Thyroid gland (tissue), 4 donors: ENCODE measurements at regions not wholly inside any gene's neighbourhood (a gene's known extent, or its start where the extent isn't known, plus 50 kb on each side); places are given as distances from the start of the nearest gene placed in this dataset.

Experiments used
- POLR2A ChIP-seq, 2 donors: fragments of 450-650 bp; IDR thresholded peaks; one replicate each; pipeline ENCODE4 v1.6.1; 2017; ENCODE audit warnings: antibody characterized with exemption in 2 of 2, mild to moderate bottlenecking in 2 of 2, moderate library complexity in 1 of 2
- TF ChIP-seq, protein P1 (sequence below), 6 experiments: fragments of 200-600 bp in 3 of 6; fragments of 450-650 bp in 3 of 6; sonication (generic) in 3 of 6; IDR thresholded peaks; one replicate each; pipeline ENCODE4 v1.5.1; 2016 to 2019; ENCODE audit warnings: antibody characterized with exemption in 6 of 6, mild to moderate bottlenecking in 2 of 6, inconsistent platforms in 1 of 6, moderate library complexity in 1 of 6

DNA sequence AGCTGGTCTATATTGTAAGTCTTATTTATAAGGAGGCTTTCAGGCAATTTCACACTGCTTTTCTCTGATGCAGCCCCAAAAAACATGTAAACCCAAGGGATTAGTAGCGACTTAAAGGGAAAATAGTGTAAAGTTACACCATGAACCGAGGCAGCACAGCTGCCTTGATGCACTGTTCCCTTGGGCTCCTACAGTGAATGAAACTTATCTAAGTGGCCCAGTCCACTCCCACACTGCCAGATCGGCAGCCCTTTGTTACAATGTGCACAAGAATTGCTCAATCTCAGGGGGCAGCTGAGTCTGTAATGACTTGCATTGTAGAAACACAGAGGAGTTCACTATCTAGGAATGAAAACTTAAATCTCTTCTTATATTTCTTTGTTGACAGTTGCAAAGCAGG lies 120.8 kb upstream of the ADGRL2 start:
- TF ChIP-seq, protein P1, sequence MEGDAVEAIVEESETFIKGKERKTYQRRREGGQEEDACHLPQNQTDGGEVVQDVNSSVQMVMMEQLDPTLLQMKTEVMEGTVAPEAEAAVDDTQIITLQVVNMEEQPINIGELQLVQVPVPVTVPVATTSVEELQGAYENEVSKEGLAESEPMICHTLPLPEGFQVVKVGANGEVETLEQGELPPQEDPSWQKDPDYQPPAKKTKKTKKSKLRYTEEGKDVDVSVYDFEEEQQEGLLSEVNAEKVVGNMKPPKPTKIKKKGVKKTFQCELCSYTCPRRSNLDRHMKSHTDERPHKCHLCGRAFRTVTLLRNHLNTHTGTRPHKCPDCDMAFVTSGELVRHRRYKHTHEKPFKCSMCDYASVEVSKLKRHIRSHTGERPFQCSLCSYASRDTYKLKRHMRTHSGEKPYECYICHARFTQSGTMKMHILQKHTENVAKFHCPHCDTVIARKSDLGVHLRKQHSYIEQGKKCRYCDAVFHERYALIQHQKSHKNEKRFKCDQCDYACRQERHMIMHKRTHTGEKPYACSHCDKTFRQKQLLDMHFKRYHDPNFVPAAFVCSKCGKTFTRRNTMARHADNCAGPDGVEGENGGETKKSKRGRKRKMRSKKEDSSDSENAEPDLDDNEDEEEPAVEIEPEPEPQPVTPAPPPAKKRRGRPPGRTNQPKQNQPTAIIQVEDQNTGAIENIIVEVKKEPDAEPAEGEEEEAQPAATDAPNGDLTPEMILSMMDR (IDR thresholded peaks at IDR 0.05), result no peak
- no peak for TF ChIP-seq POLR2A (IDR thresholded peaks at IDR 0.05)
